GM12892 (cell line): ENCODE measurements at regions not wholly inside any gene's neighbourhood (a gene's known extent, or its start where the extent isn't known, plus 50 kb on each side); places are given as distances from the start of the nearest gene placed in this dataset.

Experiments
- POLR2A ChIP-seq: IDR thresholded peaks from 2 replicates; pipeline ENCODE4 v1.6.1; 2011; ENCODE audit warnings: low read depth, low read length, control low read depth
- POLR2AphosphoS5 ChIP-seq: IDR thresholded peaks from 2 replicates; pipeline ENCODE4 v1.6.1; 2011; ENCODE audit warnings: low read depth, low read length, control low read depth
- TAF1 ChIP-seq: IDR thresholded peaks from 2 replicates; pipeline ENCODE4 v1.6.1; 2011; ENCODE audit warnings: low read depth, mild to moderate bottlenecking, control low read depth, low read length, borderline replicate concordance

- TF ChIP-seq POLR2A (no peak), POLR2AphosphoS5 (no peak), TAF1 (no peak)
These were observed 135.8 kb upstream of the GUCY1A1 start for GRCh38 chr4:155530857-155531256.
